Upper lobe of left lung (tissue), 4 donors: ENCODE measurements at regions not wholly inside any gene's neighbourhood (a gene's known extent, or its start where the extent isn't known, plus 50 kb on each side); places are given as distances from the start of the nearest gene placed in this dataset.

Experiments
- EP300 ChIP-seq, 4 donors: sonication (generic); formaldehyde crosslinking; IDR thresholded peaks; one replicate each; pipeline ENCODE4 v1.5.1; 2017; ENCODE audit warnings: antibody characterized with exemption in 4 of 4, control low read depth in 2 of 4
- POLR2A ChIP-seq, 4 donors: fragments of 450-650 bp; IDR thresholded peaks; one replicate each; pipeline ENCODE4 v1.5.1; 2016 to 2017; ENCODE audit warnings: antibody characterized with exemption in 4 of 4, mild to moderate bottlenecking in 2 of 4
- POLR2AphosphoS5 ChIP-seq, 2 donors: sonication (generic); formaldehyde crosslinking; IDR thresholded peaks; one replicate each; pipeline ENCODE4 v1.5.1; 2017; ENCODE audit warnings: antibody characterized with exemption in 2 of 2
- TF ChIP-seq, protein P1 (sequence below), 6 experiments: fragments of 450-650 bp in 4 of 6; fragments of 200-600 bp in 2 of 6; sonication (generic) in 2 of 6; IDR thresholded peaks; one replicate each; pipeline ENCODE4 v1.5.1; 2016 to 2019; ENCODE audit warnings: antibody characterized with exemption in 6 of 6

DNA sequence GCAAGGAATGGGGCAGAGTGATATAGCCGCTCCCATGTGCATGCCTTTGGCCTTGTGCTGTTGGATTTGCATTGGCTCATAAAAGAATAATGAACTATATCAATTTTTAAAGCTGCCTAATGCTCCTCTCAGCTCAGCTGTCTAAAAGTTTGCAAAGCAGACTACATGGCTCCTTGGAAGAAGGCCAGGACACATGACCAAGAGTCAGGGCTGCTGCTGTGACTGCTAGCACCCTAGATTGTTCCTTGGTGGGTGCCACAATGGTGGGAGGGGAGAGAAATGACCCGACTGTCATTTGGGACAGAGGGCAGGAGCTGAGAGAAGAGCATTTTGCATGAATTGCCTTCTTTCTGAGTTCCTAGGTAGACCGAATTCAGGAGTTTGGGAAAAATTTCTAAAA, 307.9 kb downstream of the PDCD6IP start:
- TF ChIP-seq, protein P1, sequence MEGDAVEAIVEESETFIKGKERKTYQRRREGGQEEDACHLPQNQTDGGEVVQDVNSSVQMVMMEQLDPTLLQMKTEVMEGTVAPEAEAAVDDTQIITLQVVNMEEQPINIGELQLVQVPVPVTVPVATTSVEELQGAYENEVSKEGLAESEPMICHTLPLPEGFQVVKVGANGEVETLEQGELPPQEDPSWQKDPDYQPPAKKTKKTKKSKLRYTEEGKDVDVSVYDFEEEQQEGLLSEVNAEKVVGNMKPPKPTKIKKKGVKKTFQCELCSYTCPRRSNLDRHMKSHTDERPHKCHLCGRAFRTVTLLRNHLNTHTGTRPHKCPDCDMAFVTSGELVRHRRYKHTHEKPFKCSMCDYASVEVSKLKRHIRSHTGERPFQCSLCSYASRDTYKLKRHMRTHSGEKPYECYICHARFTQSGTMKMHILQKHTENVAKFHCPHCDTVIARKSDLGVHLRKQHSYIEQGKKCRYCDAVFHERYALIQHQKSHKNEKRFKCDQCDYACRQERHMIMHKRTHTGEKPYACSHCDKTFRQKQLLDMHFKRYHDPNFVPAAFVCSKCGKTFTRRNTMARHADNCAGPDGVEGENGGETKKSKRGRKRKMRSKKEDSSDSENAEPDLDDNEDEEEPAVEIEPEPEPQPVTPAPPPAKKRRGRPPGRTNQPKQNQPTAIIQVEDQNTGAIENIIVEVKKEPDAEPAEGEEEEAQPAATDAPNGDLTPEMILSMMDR (IDR thresholded peaks at IDR 0.05) = no peak
- TF ChIP-seq POLR2A (IDR thresholded peaks at IDR 0.05) = no peak
- no peak for TF ChIP-seq POLR2AphosphoS5 (IDR thresholded peaks at IDR 0.05)
- TF ChIP-seq EP300 (IDR thresholded peaks at IDR 0.05) = no peak
